Stimulated activated CD4-positive, alpha-beta T cell treated with anti-CD3 and anti-CD28 coated beads, TNF-alpha, amount 100 ng/mL, for 48 hours (primary cell): ENCODE measurements at regions not wholly inside any gene's neighbourhood (a gene's known extent, or its start where the extent isn't known, plus 50 kb on each side); places are given as distances from the start of the nearest gene placed in this dataset.

Experiments
- DNase-seq, 3 donors: peaks; one replicate each; pipeline ENCODE4 v3.0.0-alpha.2; 2020; ENCODE audit warnings: low read depth in 3 of 3

- no peak for DNase-seq
These were observed 52.6 kb upstream of the TGFBR2 start for GRCh38 chr3:30553641-30554316.

GRCh38 chr3:30554317-30554690 is 52.1 kb upstream of the TGFBR2 start:
- DNase-seq, result no peak

DNA sequence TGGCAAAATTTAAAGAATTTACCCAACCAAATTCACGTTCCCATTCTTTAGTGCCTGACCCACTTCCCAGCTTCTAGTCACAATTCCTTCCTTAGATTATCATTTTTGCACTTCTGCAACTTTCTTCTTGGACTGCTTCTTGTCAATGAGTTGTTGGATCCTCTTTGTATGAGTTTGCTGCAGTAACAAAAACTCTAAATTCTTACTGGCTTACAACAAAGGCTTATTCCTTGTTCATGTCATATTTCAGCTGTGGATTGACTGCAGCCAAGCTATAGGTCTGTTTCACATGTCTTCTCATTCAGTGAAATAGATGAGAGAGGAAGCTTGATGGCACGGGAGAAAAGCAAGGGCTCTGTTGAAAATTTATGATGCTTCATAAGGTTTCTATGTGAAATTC is 50.4 kb upstream of the TGFBR2 start:
- no peak for DNase-seq
